A549 (cell line): ENCODE measurements at regions not wholly inside any gene's neighbourhood (a gene's known extent, or its start where the extent isn't known, plus 50 kb on each side); places are given as distances from the start of the nearest gene placed in this dataset.

Experiments used
- ATAC-seq, 2 experiments: fragments of 200-7000 bp in 1 of 2; fragments of >200 bp in 1 of 2; cut with Nextera tagmentation in 1 of 2; cut with Tn5 transposase in 1 of 2; 3 replicates each; pipeline versions ENCODE4 v1.8.0 to v1.9.1; 2018 to 2020; ENCODE audit warnings: mild to moderate bottlenecking in 1 of 2, moderate library complexity in 1 of 2
- CTCF ChIA-PET: fragments of 300-600 bp; sonication (Branson Sonifier 250); formaldehyde crosslinking; extraction: SDS; loops from one replicate; lab custom pipeline; 2021; ENCODE audit warnings: antibody characterized with exemption, inconsistent platforms; lab: Yijun Ruan, JAX
- POLR2A ChIA-PET: fragments of 350-600 bp; formaldehyde crosslinking; extraction: SDS; loops from one replicate; lab custom pipeline; 2021; ENCODE audit warnings: antibody characterized with exemption, inconsistent platforms; lab: Yijun Ruan, JAX
- DNase-seq, 2 experiments: peaks; one replicate each; pipeline versions ENCODE4 v3.0.0 to v3.0.0-alpha.2; 2011 to 2016; ENCODE audit warnings: low read depth in 1 of 2, low spot score in 1 of 2
- FAIRE-seq: peaks from 2 replicates; lab custom pipeline; 2011; peaks lifted over from hg19 to GRCh38; lab: Jason Lieb, UNC
- H3K27ac ChIP-seq, 2 experiments: fragments of >200 bp; sonication (Bioruptor Twin); formaldehyde crosslinking; 3 replicates each; pipeline ENCODE4 v1.5.1; 2016 to 2017
- H3K4me1 ChIP-seq: fragments of >200 bp; sonication (Bioruptor Twin); formaldehyde crosslinking; 3 replicates; pipeline ENCODE4 v1.6.1; 2016
- H3K4me2 ChIP-seq: fragments of >200 bp; sonication (Bioruptor Twin); formaldehyde crosslinking; 3 replicates; pipeline ENCODE4 v1.6.1; 2016
- H3K4me3 ChIP-seq: fragments of >200 bp; sonication (Bioruptor Twin); formaldehyde crosslinking; 3 replicates; pipeline ENCODE4 v1.5.1; 2016
- H3K9me3 ChIP-seq: fragments of >200 bp; sonication (Bioruptor Twin); formaldehyde crosslinking; 3 replicates; pipeline ENCODE4 v1.6.1; 2016
- ATOH8 ChIP-seq: fragments of 250-450 bp; sonication (Bioruptor Pico); IDR thresholded peaks from 2 replicates; pipeline ENCODE4 v1.5.0; 2020; ENCODE audit warnings: low read depth, mild to moderate bottlenecking, moderate library complexity
- BCL3 ChIP-seq: fragments of >200 bp; sonication (Bioruptor Twin); formaldehyde crosslinking; IDR thresholded peaks from 3 replicates; pipeline ENCODE4 v1.6.1; 2016
- CBX2 ChIP-seq: fragments of 200-600 bp; sonication (generic); IDR thresholded peaks from 2 replicates; pipeline ENCODE4 v1.6.1; 2016; ENCODE audit warnings: low read depth, mild to moderate bottlenecking, borderline replicate concordance
- CEBPB ChIP-seq, 2 experiments: fragments of >200 bp in 1 of 2; sonication (Bioruptor Twin) in 1 of 2; formaldehyde crosslinking in 1 of 2; IDR thresholded peaks; 2 replicates each; pipeline ENCODE4 v1.6.1; 2012 to 2016
- CTCF ChIP-seq: fragments of >200 bp; sonication (Bioruptor Twin); formaldehyde crosslinking; IDR thresholded peaks from 3 replicates; pipeline ENCODE4 v1.5.1; 2016
- E2F6 ChIP-seq: IDR thresholded peaks from 2 replicates; pipeline ENCODE4 v1.6.1; 2012; ENCODE audit warnings: low read depth, borderline replicate concordance
- EHF ChIP-seq: fragments of 250-450 bp; sonication (Bioruptor Pico); IDR thresholded peaks from 2 replicates; pipeline ENCODE4 v1.5.0; 2020; ENCODE audit warnings: mild to moderate bottlenecking
- EHMT2 ChIP-seq: fragments of 200-600 bp; sonication (generic); IDR thresholded peaks from 2 replicates; pipeline ENCODE4 v1.6.1; 2016; ENCODE audit warnings: antibody characterized with exemption, low read depth, mild to moderate bottlenecking, moderate library complexity
- EP300 ChIP-seq, 2 experiments: fragments of >200 bp; sonication (Bioruptor Twin); formaldehyde crosslinking; IDR thresholded peaks; 2 replicates in 1 of 2; 3 replicates in 1 of 2; pipeline ENCODE4 v1.6.1; 2016 to 2017
- FOXS1 ChIP-seq: fragments of 250-450 bp; sonication (Bioruptor Pico); IDR thresholded peaks from 2 replicates; pipeline ENCODE4 v1.5.0; 2020; ENCODE audit warnings: mild to moderate bottlenecking, moderate library complexity
- GATA3 ChIP-seq: IDR thresholded peaks from 2 replicates; pipeline ENCODE4 v1.6.1; 2012; ENCODE audit warnings: borderline replicate concordance
- HDAC2 ChIP-seq: fragments of 200-600 bp; sonication (generic); IDR thresholded peaks from 2 replicates; pipeline ENCODE4 v1.6.1; 2016
- HMGXB4 ChIP-seq: fragments of 250-450 bp; sonication (Bioruptor Pico); IDR thresholded peaks from 2 replicates; pipeline ENCODE4 v1.5.0; 2021; ENCODE audit warnings: mild to moderate bottlenecking, moderate library complexity, borderline replicate concordance
- HOXB5 ChIP-seq: fragments of 250-450 bp; sonication (Bioruptor Pico); IDR thresholded peaks from 2 replicates; pipeline ENCODE4 v1.5.0; 2020; ENCODE audit warnings: mild to moderate bottlenecking, moderate library complexity
- KDM1A ChIP-seq: fragments of 200-600 bp; sonication (generic); IDR thresholded peaks from 2 replicates; pipeline ENCODE4 v1.6.1; 2016; ENCODE audit warnings: low read depth, mild to moderate bottlenecking
- MAX ChIP-seq: IDR thresholded peaks from 2 replicates; pipeline ENCODE4 v1.6.1; 2012
- MAZ ChIP-seq: fragments of 150-350 bp; IDR thresholded peaks from 2 replicates; pipeline ENCODE4 v1.6.1; 2014; ENCODE audit warnings: antibody characterized with exemption, low read depth, low read length, borderline replicate concordance
- NFE2L2 ChIP-seq: fragments of 150-350 bp; conservative IDR thresholded peaks from 2 replicates; pipeline ENCODE4 v1.6.1; 2014; ENCODE audit warnings: low read length
- PBX3 ChIP-seq: IDR thresholded peaks from 2 replicates; pipeline ENCODE4 v1.6.1; 2012
- PHF8 ChIP-seq: fragments of 200-600 bp; sonication (generic); IDR thresholded peaks from 2 replicates; pipeline ENCODE4 v1.6.1; 2016; ENCODE audit warnings: low read depth, mild to moderate bottlenecking, antibody characterized with exemption, moderate library complexity, borderline replicate concordance
- POLR2A ChIP-seq: IDR thresholded peaks from 2 replicates; pipeline ENCODE4 v1.6.1; 2012; ENCODE audit warnings: mild to moderate bottlenecking, low read length
- POLR2AphosphoS2 ChIP-seq: conservative IDR thresholded peaks from 2 replicates; pipeline ENCODE4 v1.6.1; 2012; ENCODE audit warnings: low read length, improper control_type of control experiment, inconsistent platforms
- RARB ChIP-seq: fragments of 250-450 bp; sonication (Bioruptor Pico); IDR thresholded peaks from 2 replicates; pipeline ENCODE4 v1.8.0; 2021; ENCODE audit warnings: mild to moderate bottlenecking, moderate library complexity
- REST ChIP-seq: fragments of 200-600 bp; sonication (generic); IDR thresholded peaks from 2 replicates; pipeline ENCODE4 v1.6.1; 2016; ENCODE audit warnings: antibody characterized with exemption, mild to moderate bottlenecking, moderate library complexity
- SMC3 ChIP-seq: fragments of >200 bp; sonication (Bioruptor Twin); formaldehyde crosslinking; IDR thresholded peaks from 3 replicates; pipeline ENCODE4 v1.6.1; 2018; ENCODE audit warnings: inconsistent platforms
- TFCP2L1 ChIP-seq: fragments of 250-450 bp; sonication (Bioruptor Pico); IDR thresholded peaks from 2 replicates; pipeline ENCODE4 v1.5.0; 2021; ENCODE audit warnings: mild to moderate bottlenecking
- ZC3H11A ChIP-seq: fragments of 450-650 bp; IDR thresholded peaks from 2 replicates; pipeline ENCODE4 v1.6.1; 2014; ENCODE audit warnings: antibody characterized with exemption, mild to moderate bottlenecking
- WGBS: methylation state at CpG from one replicate; pipeline ENCODE4 v1.1.6; 2017; ENCODE audit errors: missing lambda C conversion rate; 5-methylcytosine and 5-hydroxymethylcytosine counted together

- ATAC-seq (no peak), FAIRE-seq (no peak), DNase-seq (no peak)
- 21% methylated on average over 2 of the region's 2 CpGs for WGBS
- no peak overlapping the region for H3K4me3 ChIP-seq
- H3K4me1 ChIP-seq = no peaks in the 10 kb centered on the region
- TF ChIP-seq POLR2AphosphoS2 (no peak), HOXB5 (CRISPR knock-in tag) (no peak), POLR2A (no peak), REST (no peak), PBX3 (no peak), FOXS1 (no peak), GATA3 (no peak), TFCP2L1 (CRISPR knock-in tag) (no peak), EHMT2 (no peak), SMC3 (no peak), ZC3H11A (no peak), RARB (CRISPR knock-in tag) (no peak), E2F6 (no peak), NFE2L2 (no peak)
- CTCF ChIA-PET = interaction anchor here (0.6 kb wide), 1 partner anchor 69 kb away, joined by 4 read pairs; no protein-coding TSS in a partner anchor
- POLR2A ChIA-PET = no interaction called here
- H3K9me3 ChIP-seq = no peaks in the 10 kb centered on the region
- H3K4me2 ChIP-seq = no peak overlapping the region
- H3K27ac ChIP-seq = no peak overlapping the region
Measured at GRCh38 chr5:13316176-13316575, 628.3 kb downstream of the DNAH5 start.

GRCh38 chr5:13307480-13307879 lies 637.0 kb downstream of the DNAH5 start:
- FAIRE-seq (no peak), ATAC-seq (no peak), DNase-seq (no peak)
- no peak for TF ChIP-seq ATOH8 (CRISPR knock-in tag)
- TF ChIP-seq EP300 (IDR thresholded peaks at IDR 0.05) = no peak
- TF ChIP-seq EHF (CRISPR knock-in tag) = no peak
- no peak for TF ChIP-seq KDM1A
- TF ChIP-seq CBX2 = no peak
- no peak for TF ChIP-seq E2F6
- TF ChIP-seq CEBPB (IDR thresholded peaks at IDR 0.05) = no peak
- TF ChIP-seq PHF8 = no peak
- no peak for TF ChIP-seq BCL3
- no peak for TF ChIP-seq HDAC2
- TF ChIP-seq MAZ = no peak
- TF ChIP-seq CTCF = no peak
- no peak for TF ChIP-seq HMGXB4
- TF ChIP-seq EHMT2 = no peak
- no peak for TF ChIP-seq RARB (CRISPR knock-in tag)
- TF ChIP-seq MAX = no peak
- TF ChIP-seq NFE2L2 = no peak
- no peak for TF ChIP-seq ZC3H11A
- H3K4me3 ChIP-seq = no peak overlapping the region
- no peaks in the 10 kb centered on the region for H3K9me3 ChIP-seq
- CTCF ChIA-PET = no interaction called here
- no peak overlapping the region for H3K4me2 ChIP-seq
- H3K27ac ChIP-seq = no peak overlapping the region
- H3K4me1 ChIP-seq = no peaks in the 10 kb centered on the region
- POLR2A ChIA-PET = no interaction called here
